HG02870 (cell line): ENCODE measurements at regions not wholly inside any gene's neighbourhood (a gene's known extent, or its start where the extent isn't known, plus 50 kb on each side); places are given as distances from the start of the nearest gene placed in this dataset.

Experiments
- ATAC-seq: cut with Tn5 transposase; IDR thresholded peaks from one replicate; pipeline ENCODE4 v1.9.1; 2021; ENCODE audit warnings: mild to moderate bottlenecking, moderate library complexity; ENCODE audit not compliant: unreplicated experiment

DNA sequence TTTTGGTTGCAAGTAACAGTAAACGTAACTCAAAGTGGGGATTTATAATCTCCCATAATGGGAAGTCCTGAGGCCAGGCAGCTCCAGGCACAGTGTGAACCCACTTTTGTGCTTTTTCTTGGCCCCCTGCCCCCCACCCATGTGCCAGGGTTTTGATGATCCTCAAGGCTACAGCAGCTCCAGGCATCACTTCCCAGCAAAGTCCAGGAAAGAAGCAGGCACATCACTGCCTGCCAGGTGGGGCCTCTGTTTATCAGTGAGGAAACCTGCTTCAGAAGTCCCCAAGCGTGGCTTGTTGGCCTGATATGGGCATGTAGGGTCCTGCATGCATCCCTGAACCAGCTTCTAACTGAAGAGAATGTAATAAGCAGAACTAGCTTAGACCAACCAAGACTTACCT lies 299.2 kb upstream of the SKOR2 start:
- ATAC-seq = no peak

GRCh38 chr18:47549021-47549540 lies 297.6 kb upstream of the SKOR2 start:
- ATAC-seq = no peak

- no peak for ATAC-seq
Measured at GRCh38 chr18:47547539-47548202, 296.2 kb upstream of the SKOR2 start.

GRCh38 chr18:47545613-47546012 lies 294.2 kb upstream of the SKOR2 start:
- no peak for ATAC-seq

- ATAC-seq = no peak
Measured at GRCh38 chr18:47543080-47543479, 291.6 kb upstream of the SKOR2 start.

- ATAC-seq = no peak
Measured at GRCh38 chr18:47542551-47542950, 291.1 kb upstream of the SKOR2 start.

- ATAC-seq = no peak
Measured at GRCh38 chr18:47531717-47532116, 280.3 kb upstream of the SKOR2 start.

DNA sequence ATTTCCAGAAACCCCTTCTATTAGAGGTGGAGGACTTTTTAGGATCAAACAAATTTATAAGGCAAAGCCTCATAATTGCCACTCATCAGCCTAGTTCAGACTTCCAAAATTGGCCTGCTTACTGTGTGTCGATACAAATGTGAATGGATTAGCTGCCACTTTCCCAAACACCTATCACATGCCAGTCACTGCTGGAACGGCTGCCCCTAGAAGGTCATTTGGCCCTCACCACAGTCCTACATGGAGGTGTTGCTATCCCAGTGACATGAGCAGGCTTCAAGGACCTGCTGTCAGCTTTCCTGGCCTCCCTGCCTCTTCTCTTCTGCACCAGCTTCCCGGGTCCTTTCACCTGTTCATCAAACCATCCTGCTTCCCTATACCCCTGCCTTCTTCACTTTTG lies 279.2 kb upstream of the SKOR2 start:
- ATAC-seq = no peak

GRCh38 chr18:47528343-47528742 lies 276.9 kb upstream of the SKOR2 start:
- no peak for ATAC-seq

- no peak for ATAC-seq
Measured at GRCh38 chr18:47526147-47526546, 274.7 kb upstream of the SKOR2 start.

DNA sequence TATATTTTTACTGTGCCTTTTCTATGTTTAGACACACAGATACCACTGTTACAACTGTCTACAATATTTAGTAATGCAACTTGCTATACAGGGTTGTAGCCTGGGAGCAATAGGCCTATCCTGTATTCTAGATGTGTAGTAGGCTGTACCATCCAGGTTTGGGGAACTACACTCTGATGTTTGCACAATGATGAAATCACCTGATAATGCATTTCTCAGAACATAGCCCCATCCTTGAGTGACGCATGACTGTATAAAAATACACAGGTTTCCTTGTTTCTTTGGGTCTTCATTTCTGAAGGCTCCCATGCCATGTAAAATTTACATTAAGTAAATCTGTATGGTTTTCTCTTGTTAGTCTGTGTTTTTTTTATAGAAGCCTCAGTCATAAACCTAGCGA lies 270.9 kb upstream of the SKOR2 start:
- no peak for ATAC-seq

GRCh38 chr18:47520263-47520662 lies 268.8 kb upstream of the SKOR2 start:
- no peak for ATAC-seq

DNA sequence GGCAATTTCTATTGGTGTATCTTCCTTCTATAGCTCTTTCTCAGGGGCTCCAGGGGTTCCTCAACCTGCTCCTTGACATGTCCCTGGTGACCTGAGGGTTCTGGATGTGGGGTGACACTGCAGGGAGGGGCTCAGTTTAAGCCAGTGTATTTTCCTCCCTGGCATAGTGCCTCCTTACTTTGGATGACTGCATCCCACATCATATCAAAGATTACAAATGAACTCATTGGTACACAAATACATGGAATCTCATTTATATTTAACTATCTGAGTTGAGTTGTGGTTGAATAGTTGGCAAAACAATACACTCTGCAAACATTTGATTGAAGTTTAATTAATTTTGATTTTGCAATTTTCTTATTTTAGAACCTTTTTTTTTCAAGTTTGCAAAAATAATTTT lies 268.2 kb upstream of the SKOR2 start:
- no peak for ATAC-seq

DNA sequence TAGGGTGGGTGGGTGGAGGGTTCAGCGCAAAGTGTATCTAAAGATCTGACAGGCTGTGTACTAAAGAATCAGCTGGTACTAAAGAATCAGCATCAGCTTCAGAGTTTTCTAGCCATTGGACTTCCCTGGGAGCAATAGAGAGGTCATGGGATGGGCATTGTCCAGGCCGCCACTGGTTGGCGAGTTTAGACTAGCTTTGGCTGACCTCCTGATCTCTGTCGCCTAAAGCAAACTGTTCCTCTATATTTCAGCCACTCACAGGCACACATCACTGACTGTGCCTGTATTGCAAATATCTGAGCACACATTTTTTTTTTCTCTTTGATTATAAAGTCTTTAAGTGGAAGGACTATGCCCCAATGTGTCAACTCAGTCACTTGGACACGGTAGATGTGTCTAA lies 267.8 kb upstream of the SKOR2 start:
- ATAC-seq = no peak

- no peak for ATAC-seq
Measured at GRCh38 chr18:47513614-47514013, 262.2 kb upstream of the SKOR2 start.

- no peak for ATAC-seq
Measured at GRCh38 chr18:47512726-47513435, 261.4 kb upstream of the SKOR2 start.

- no peak for ATAC-seq
Measured at GRCh38 chr18:47512056-47512455, 260.6 kb upstream of the SKOR2 start.

GRCh38 chr18:47510831-47511230 lies 259.4 kb upstream of the SKOR2 start:
- no peak for ATAC-seq

DNA sequence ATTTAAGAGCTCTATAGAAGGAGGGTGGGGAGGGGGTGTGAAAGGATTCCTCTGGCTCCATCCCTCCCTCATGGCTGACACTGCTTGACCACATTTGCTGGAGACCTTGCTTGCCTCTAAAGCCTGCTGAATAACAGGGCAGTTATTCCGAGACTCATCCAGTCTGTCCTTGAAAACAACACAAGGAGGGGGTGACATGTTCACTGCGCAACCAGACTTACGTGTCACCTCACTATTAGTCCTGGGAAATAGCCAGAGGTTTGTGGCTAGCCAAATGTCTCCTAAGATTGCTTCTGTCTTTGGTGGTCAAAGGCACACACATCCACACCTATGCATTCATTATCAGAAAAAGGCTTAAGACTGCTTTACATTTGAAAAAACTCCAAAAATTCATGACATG lies 256.2 kb upstream of the SKOR2 start:
- no peak for ATAC-seq

GRCh38 chr18:47506897-47507296 lies 255.4 kb upstream of the SKOR2 start:
- ATAC-seq = no peak

- no peak for ATAC-seq
Measured at GRCh38 chr18:47501946-47502345, 250.5 kb upstream of the SKOR2 start.

DNA sequence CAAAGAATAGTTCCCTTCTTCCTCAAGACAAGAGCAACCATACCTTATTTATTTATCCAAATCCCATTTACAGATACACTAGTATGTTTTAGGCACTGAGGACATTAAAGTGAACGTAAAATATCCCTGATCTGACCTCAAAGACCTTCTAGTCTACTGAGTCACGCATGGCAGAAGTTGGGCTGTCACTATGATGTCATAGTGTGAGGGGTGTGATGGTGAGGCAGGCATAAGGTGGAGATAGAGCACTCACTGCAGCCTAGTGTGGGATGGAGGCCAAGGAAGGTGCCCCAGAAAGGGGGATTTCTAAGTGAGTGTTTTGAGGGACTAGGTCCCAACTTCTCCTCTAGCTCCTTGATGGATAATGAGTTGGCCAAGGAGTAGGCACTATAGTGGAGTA lies 249.5 kb upstream of the SKOR2 start:
- no peak for ATAC-seq

DNA sequence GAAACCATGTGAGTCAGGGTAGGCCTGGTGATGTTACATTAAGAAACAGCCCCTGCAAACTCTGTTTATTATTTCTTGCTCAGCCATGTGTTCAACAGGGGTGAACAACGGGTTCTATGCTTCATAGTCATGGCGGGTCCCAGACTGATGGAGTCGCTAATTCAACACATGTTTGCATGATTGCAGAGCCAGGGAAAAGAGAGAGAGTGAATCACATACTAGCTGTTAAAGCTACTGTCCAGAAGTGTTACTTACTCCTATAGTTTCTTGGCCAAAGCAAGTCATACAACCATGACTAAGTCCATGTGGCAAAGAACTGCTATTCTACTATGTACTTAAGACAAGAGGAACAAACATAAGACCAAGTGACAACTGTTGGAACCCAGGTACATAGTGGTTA lies 241.2 kb upstream of the SKOR2 start:
- ATAC-seq = no peak
